HG03066 (cell line): ENCODE measurements at regions not wholly inside any gene's neighbourhood (a gene's known extent, or its start where the extent isn't known, plus 50 kb on each side); places are given as distances from the start of the nearest gene placed in this dataset.

Experiments used
- ATAC-seq: cut with Tn5 transposase; IDR thresholded peaks from one replicate; pipeline ENCODE4 v1.9.1; 2021; ENCODE audit warnings: low read depth; ENCODE audit not compliant: unreplicated experiment

- peak; percentile 89 for ATAC-seq
These were observed 58.8 kb upstream of the LYPD6 start for GRCh38 chr2:149271575-149271974.

- ATAC-seq = no peak
These were observed 52.1 kb upstream of the LYPD6 start for GRCh38 chr2:149278161-149278871.

DNA sequence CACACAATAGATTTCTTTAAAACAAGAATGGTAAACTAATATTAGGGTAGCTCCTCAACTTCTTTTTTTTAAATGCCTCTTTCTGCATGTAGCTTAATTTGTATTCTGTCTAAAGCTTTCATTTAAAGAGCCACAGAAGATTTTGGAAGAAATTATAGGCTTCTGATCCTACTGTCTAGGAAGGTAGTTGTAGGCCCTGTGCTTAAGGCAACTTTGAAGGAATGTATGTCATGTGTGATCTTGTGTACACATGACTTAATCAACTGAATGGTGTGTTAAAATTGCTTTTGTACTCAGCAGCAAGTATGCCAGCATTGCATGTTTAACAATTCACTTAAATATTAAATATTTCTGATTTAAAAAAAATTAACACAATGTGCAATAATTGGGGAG, 51.5 kb upstream of the LYPD6 start:
- no peak for ATAC-seq
